T-helper 1 cell treated with Interleukin-12 subunit alpha and Interleukin-12 subunit beta and Interleukin-4 antibody, amounts not matched to agents 30 ng/mL and 1 ng/mL, for 36 hours (primary cell): ENCODE measurements at regions not wholly inside any gene's neighbourhood (a gene's known extent, or its start where the extent isn't known, plus 50 kb on each side); places are given as distances from the start of the nearest gene placed in this dataset.

ENCODE experiments used
- intact Hi-C: fragments of 100-400 bp; cut with micrococcal nuclease; formaldehyde crosslinking; loops from one replicate; pipeline ENCODE4 v1.15.1; 2024

- intact Hi-C loops: no loop called here
Measured at GRCh38 chr9:81195206-81195605, 494.1 kb downstream of the TLE1 start.

GRCh38 chr9:81193362-81194339, 495.7 kb downstream of the TLE1 start:
- intact Hi-C loops: no loop called here

GRCh38 chr9:81191222-81191621, 498.1 kb downstream of the TLE1 start:
- intact Hi-C loops: no loop called here

- intact Hi-C loops: no loop called here
Measured at GRCh38 chr9:81190659-81191058, 498.7 kb downstream of the TLE1 start.

- intact Hi-C loops: no loop called here
Measured at GRCh38 chr9:81183761-81184160, 505.6 kb downstream of the TLE1 start.

- intact Hi-C loops: no loop called here
Measured at GRCh38 chr9:81182431-81182830, 506.9 kb downstream of the TLE1 start.

GRCh38 chr9:81174023-81174422, 515.3 kb downstream of the TLE1 start:
- intact Hi-C loops: no loop called here

- intact Hi-C loops: no loop called here
Measured at GRCh38 chr9:81171689-81172088, 517.7 kb downstream of the TLE1 start.

- intact Hi-C loops: no loop called here
Measured at GRCh38 chr9:81162361-81162760, 527.0 kb downstream of the TLE1 start.

GRCh38 chr9:81156381-81156780, 533.0 kb downstream of the TLE1 start:
- intact Hi-C loops: no loop called here

- intact Hi-C loops: no loop called here
Measured at GRCh38 chr9:81150016-81150625, 539.2 kb downstream of the TLE1 start.

GRCh38 chr9:81146684-81147337, 542.5 kb downstream of the TLE1 start:
- intact Hi-C loops: no loop called here

- intact Hi-C loops: no loop called here
Measured at GRCh38 chr9:81146241-81146640, 543.1 kb downstream of the TLE1 start.

- intact Hi-C loops: no loop called here
Measured at GRCh38 chr9:81145331-81145963, 543.9 kb downstream of the TLE1 start.

GRCh38 chr9:81141961-81142360, 547.4 kb downstream of the TLE1 start:
- intact Hi-C loops: no loop called here

GRCh38 chr9:81137976-81138568, 551.3 kb downstream of the TLE1 start:
- intact Hi-C loops: no loop called here

GRCh38 chr9:81132796-81133195, 556.6 kb downstream of the TLE1 start:
- intact Hi-C loops: no loop called here

GRCh38 chr9:81132318-81132717, 557.0 kb downstream of the TLE1 start:
- intact Hi-C loops: no loop called here

- intact Hi-C loops: no loop called here
Measured at GRCh38 chr9:81128701-81129100, 560.6 kb downstream of the TLE1 start.

- intact Hi-C loops: no loop called here
Measured at GRCh38 chr9:81125446-81126092, 563.8 kb downstream of the TLE1 start.

- intact Hi-C loops: no loop called here
Measured at GRCh38 chr9:81123526-81123925, 565.8 kb downstream of the TLE1 start.
